ENCODE measurements at regions not wholly inside any gene's neighbourhood (a gene's known extent, or its start where the extent isn't known, plus 50 kb on each side); places are given as distances from the start of the nearest gene placed in this dataset.

- TF ChIP-seq, protein P1, sequence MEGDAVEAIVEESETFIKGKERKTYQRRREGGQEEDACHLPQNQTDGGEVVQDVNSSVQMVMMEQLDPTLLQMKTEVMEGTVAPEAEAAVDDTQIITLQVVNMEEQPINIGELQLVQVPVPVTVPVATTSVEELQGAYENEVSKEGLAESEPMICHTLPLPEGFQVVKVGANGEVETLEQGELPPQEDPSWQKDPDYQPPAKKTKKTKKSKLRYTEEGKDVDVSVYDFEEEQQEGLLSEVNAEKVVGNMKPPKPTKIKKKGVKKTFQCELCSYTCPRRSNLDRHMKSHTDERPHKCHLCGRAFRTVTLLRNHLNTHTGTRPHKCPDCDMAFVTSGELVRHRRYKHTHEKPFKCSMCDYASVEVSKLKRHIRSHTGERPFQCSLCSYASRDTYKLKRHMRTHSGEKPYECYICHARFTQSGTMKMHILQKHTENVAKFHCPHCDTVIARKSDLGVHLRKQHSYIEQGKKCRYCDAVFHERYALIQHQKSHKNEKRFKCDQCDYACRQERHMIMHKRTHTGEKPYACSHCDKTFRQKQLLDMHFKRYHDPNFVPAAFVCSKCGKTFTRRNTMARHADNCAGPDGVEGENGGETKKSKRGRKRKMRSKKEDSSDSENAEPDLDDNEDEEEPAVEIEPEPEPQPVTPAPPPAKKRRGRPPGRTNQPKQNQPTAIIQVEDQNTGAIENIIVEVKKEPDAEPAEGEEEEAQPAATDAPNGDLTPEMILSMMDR (tag by site-specific recombination; IDR thresholded peaks at IDR 0.05): no peak
- no peak for TF ChIP-seq SP2 (tag by site-specific recombination; IDR thresholded peaks at IDR 0.05)
- no peak for TF ChIP-seq YY1 (tag by site-specific recombination; IDR thresholded peaks at IDR 0.05)
- no peak for TF ChIP-seq ZNF174 (tag by site-specific recombination; IDR thresholded peaks at IDR 0.05)
- TF ChIP-seq SP7 (tag by site-specific recombination; IDR thresholded peaks at IDR 0.05): no peak
These were observed 125.4 kb upstream of the SPOCK3 start for GRCh38 chr4:167359711-167360110.
